ENCODE measurements at regions not wholly inside any gene's neighbourhood (a gene's known extent, or its start where the extent isn't known, plus 50 kb on each side); places are given as distances from the start of the nearest gene placed in this dataset.

GRCh38 chr11:43555186-43555585 is 125.4 kb upstream of the HSD17B12 start:
- TF ChIP-seq CTCF (IDR thresholded peaks at IDR 0.05) (no peak), POLR2A (IDR thresholded peaks at IDR 0.05) (no peak), EP300 (IDR thresholded peaks at IDR 0.05) (no peak)
